NCI-H2227 (cell line): ENCODE measurements at regions not wholly inside any gene's neighbourhood (a gene's known extent, or its start where the extent isn't known, plus 50 kb on each side); places are given as distances from the start of the nearest gene placed in this dataset.

Experiments
- DNase-seq: peaks from one replicate; lab custom pipeline; 2025; ENCODE audit not compliant: unreplicated experiment; lab: John Stamatoyannopoulos, UW

DNA sequence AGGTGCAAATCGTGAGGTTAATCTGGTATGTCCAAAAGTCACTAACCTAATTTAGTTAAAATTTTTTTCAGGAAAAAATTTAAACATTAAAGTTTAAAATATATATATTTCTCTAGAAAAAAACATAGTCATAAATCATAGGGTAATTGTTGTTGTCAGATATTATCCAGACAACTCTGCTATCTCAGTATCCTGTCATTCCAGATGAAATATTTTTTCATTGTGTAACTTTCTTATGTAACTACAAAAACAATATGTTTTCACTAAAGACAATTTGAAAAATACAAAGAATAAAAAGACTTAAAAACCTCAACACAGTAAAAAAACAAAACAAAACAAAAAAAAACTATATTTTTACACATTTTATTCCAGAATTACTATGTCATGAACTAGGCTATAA lies 57.6 kb downstream of the TENT5A start:
- DNase-seq = no peak

- DNase-seq = no peak
Measured at GRCh38 chr6:81694207-81694606, 58.3 kb downstream of the TENT5A start.

DNA sequence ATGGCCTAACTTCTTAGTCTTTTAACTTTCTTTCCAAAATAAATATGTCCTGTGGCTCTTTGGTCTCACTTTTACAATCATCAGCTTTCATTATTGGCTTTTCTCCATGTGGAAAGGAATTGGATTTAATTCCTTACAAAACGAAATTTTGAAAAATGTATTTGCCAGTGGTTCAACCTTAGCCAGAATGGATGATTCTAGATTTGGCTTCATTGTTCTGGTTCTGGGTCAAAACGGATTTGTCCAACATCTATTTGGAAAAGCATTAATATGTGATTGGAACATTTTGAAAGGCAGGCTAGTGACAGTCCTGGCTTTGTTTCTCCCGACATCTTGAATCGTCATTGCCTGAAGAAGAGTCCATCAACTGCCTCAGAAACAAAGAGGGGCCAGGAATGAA lies 59.2 kb downstream of the TENT5A start:
- DNase-seq = no peak

DNA sequence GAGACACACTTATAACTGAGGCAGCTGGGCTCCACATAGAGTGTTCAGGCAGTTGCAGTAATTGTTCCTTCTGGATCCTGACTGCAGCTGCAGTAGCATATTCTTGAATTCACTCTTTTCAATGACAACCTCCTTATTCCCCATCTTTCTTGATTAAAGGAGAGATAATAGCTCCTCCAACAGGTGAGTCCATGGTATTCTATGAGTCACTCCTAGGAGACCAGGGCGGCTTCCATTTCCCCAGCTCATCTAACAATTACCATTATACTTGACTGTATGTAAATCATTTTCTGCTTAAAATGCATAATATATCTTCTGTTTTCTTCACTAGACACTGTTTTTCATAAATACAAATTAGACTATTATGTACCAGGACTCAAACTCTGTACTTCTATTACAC lies 62.4 kb downstream of the TENT5A start:
- DNase-seq = no peak

DNA sequence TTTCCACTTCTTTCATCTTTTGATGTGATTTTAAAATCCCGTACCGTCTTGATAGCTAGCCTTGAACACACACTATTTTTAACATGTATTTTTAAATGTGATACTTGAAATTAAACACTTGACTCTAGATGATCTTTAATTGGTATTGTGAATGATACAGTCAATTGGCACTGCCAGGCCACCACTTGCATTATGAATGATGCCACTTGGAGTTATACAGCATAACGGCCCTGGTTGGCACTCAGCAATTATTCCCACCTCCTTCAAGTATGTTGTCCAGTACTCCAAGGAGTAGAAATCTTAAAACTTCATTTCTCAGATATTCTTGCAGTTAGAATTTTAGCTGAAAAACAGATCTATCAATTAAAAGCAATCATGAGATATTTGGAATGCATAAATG lies 62.9 kb downstream of the TENT5A start:
- no peak for DNase-seq

DNA sequence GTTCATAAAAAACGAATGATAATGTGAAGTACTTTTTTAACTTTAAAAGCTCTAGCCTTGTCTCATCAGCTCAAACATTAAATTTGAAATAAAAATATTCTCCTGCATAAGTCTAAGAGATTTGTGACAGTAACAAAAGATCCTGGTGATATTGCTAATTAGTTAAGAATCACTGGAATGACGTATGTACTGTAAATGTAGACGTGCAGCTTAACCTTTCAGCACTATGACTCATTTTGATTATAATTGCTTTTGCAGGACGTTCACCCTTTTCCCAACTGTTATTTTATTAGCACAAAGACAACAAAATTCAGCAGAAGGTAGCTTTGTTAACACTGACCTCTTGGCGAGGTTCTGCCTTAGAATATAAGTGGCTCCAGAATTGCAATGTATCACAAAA lies 68.6 kb downstream of the TENT5A start:
- no peak for DNase-seq

- no peak for DNase-seq
Measured at GRCh38 chr6:81682858-81683620, 69.4 kb downstream of the TENT5A start.

DNA sequence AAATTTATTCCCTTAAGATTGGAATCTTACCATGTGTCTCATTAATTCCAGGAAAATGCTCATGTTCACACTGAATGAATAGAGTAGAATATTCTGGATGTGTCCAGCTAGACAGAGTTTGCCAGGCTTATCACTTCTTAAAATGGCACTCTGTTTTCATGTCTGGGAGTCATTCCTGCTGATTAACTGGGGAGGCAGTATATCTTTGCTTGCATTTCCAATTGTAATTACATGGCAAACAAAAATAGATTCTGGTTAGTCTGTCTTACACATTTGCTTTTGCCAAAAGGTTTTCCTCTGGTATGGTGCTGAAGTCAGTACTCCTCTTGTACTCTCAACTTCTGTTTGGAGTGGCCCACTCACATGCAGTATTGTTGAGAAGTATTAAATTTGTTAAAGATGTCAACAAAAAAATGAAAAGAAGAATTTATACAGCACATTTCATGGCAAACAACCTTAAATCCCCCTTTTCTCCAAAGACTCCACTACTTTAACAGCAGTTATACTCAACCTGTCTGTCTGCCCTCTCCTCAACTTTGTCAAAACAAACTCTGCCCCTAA lies 70.2 kb downstream of the TENT5A start:
- DNase-seq = no peak

- no peak for DNase-seq
Measured at GRCh38 chr6:81669445-81669844, 83.0 kb downstream of the TENT5A start.

DNA sequence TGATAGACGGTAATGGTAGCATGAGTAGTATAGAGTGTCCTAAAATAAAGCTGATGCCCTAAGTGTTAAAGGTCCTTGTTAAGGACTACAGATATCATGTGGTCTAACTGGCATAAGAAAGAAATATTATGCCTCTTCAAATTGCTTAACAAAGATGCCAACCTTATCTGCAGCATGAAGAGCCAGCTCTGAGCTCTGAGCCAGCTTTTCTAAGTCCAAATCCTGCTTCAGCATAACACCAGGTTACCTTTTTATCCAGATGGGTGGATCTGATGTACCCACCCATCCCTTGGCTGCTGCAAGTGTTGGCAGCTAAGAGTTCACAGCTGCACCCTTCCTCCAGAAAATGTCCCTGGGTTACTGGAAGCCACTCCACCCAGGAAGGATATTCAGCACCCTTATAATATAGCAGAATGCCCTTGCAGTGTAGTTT lies 83.8 kb downstream of the TENT5A start:
- no peak for DNase-seq

GRCh38 chr6:81666481-81666880 lies 86.0 kb downstream of the TENT5A start:
- DNase-seq = no peak

- no peak for DNase-seq
Measured at GRCh38 chr6:81656231-81656630, 96.2 kb downstream of the TENT5A start.

DNA sequence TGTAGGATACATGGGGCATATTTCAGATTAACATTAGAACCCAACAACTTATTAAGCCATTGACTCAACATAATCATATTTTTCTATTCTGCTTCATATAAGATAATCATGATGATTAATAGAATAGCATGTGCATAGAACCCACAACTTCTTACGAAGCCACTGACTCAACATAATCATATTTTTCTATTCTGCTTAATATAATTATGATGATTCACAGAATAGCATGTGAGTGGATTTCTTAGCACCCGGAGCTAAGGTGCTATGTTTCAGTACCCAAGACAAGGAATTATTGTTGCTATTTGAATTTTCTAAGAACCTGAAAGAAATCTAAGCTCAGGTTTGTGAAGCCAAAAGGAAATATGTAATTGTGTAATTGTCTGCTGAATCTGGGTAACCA lies 96.8 kb downstream of the TENT5A start:
- DNase-seq = no peak

- DNase-seq = no peak
Measured at GRCh38 chr6:81648502-81648901, 104.0 kb downstream of the TENT5A start.

GRCh38 chr6:81643156-81643555 lies 109.3 kb downstream of the TENT5A start:
- no peak for DNase-seq

DNA sequence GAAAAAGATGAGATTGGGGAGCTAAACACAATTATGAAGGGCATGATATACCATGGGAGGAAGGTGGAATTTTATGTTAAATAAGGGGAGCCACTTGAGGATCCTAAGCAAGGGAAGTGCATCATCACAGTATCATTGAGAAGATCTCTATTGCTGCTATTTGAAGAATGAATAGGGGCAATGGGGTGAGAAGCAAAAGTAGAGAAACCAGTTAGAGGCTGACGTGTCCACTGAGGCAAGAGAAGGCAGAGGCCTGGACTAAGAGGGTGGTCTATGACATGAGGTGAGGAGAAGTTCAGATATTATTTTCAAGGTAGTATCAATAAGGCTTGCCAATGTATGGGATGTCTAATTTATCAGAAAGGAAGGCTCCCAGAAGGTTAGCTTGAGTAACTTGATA lies 111.6 kb downstream of the TENT5A start:
- no peak for DNase-seq

GRCh38 chr6:81640126-81640525 lies 112.4 kb downstream of the TENT5A start:
- no peak for DNase-seq

GRCh38 chr6:81638366-81638765 lies 114.1 kb downstream of the TENT5A start:
- no peak for DNase-seq

GRCh38 chr6:81636930-81637568 lies 115.4 kb downstream of the TENT5A start:
- DNase-seq = no peak

DNA sequence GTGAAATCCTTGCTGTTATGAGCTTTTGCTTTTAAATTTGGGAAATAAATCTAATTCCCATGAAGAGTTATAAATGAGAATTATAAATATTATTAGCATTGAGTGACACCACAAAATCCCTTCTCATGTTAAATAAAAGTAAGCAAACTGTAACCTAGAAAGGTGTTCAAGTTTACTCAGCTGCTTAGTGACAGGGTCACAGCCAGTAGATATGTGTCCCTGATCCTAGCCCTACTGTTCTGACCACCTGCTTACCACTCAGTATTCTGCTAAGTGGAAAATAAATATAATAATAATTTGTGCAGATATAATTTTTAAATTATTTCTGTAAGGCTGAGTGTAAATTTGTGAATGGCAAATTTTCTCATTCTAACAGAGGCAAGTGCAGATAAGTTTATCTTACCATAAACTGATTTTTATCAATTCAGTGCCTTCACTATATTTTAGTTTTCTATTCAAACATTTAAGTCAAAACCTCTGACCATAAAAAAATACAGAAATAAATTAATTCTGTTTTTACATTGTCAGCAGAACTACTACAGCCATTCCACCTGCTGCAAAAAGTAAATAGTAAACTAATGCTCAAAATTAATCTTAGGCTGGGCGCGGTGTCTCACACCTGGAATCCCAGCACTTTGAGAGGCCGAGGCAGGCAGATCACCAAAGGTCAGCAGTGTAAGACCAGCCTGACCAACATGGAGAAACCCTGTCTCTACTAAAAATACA lies 118.2 kb downstream of the TENT5A start:
- no peak for DNase-seq

DNA sequence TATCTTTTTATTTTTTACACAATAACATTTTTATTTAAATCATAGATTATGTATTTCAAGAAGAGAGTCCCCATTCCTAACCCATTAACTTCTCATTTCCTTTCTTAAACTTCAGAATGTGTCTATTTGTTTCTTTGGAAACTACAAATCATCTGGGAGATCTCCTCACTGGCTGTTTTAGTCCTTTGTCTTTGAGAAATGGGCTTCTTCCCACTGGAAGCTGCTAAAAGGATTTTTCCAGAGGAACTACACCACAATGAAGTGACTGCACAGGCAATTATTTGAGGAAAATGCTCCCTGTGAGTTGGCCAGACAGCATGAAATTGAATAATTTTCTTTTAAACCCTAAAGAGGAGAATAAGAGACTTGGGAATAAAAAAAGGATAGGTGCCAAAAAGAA lies 119.1 kb downstream of the TENT5A start:
- DNase-seq = no peak

DNA sequence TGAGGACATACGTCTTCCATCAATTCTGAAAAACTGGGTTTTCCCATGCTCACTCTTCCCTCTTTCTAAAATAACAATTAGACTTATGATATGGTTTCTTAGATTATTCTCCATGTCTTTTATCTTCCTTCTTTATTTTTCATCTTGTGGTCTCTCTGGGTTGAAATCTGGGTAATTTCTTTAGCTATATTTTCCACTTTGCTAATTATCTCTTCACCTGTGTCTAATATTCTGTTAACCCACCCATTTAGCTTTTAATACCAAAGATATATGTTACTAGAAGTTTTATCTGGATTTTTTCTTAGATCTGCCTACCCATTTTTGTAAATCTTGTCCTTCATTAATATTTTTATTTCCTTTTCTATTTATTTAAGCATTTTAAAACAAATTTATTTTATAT lies 121.8 kb downstream of the TENT5A start:
- no peak for DNase-seq
